HK-2 (cell line): ENCODE measurements at regions not wholly inside any gene's neighbourhood (a gene's known extent, or its start where the extent isn't known, plus 50 kb on each side); places are given as distances from the start of the nearest gene placed in this dataset.
"Not testable (repeated sequence)": the region's sequence is repeated elsewhere in the genome, so short reads cannot be mapped to it uniquely, and the experiment has no call there.

ENCODE experiments used
- DNase-seq: peaks from one replicate; pipeline ENCODE4 v3.0.0-alpha.2; 2018; ENCODE audit not compliant: unreplicated experiment

- no peak for DNase-seq
These were observed 229.9 kb upstream of the DTNA start for GRCh38 chr18:34480162-34480700.

GRCh38 chr18:34482204-34482603 lies 227.9 kb upstream of the DTNA start:
- DNase-seq = no peak

DNA sequence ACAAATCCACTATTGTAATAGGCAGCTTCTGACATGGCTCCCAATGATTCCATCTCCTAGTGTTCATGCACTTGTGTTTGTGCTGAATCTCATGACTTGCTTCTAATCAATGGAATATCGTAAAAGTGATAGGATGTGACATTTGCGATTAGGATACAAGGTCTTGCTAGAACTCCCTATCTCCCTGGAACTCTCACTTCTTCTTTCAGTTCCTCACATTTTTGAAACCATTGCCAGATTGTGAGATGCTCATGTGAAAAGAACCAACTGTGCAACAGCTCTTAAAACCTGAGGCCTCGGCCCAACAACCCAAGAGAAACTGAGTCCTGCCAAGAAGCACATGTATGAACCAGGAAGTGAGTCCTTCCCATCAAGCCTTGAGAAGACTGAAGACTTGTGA lies 226.9 kb upstream of the DTNA start:
- DNase-seq = no peak

DNA sequence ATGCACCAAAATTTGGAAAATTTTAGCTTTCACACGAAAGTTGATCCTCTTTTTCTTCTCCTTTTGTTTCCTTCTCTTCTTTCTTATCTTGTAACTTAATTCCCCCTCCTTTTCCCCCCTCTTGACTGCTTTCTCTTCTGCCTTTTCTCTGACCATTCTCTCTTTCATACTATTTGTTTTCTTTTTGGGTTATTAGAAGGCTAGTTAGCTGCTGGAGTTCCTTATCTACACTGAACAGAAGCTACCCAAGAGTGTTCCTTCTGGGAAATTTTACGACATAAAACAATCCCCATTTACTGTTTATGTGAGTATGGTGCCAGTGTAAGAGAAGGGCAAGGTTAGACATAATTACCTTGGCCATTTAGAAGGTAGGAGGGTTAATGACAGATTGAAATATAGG lies 218.4 kb upstream of the DTNA start:
- DNase-seq = no peak

DNA sequence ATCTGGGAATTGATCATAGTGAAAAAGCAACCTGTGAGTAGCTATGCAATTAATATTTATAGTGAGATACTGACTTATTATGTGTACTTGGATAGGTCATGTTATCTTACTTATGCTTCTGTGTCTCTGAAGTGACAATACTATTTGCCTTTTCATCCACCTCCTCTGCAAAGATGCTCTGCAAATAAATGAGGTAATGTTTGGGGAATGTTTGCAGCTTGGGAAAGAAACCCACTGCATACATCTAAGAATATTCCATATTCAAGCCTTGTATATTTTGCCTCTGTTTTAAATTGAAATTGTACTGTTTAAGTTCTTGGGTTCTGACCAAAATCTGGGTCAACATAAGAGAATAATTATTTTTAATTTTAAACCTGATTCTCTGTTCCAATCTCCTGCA lies 217.4 kb upstream of the DTNA start:
- DNase-seq = no peak

DNA sequence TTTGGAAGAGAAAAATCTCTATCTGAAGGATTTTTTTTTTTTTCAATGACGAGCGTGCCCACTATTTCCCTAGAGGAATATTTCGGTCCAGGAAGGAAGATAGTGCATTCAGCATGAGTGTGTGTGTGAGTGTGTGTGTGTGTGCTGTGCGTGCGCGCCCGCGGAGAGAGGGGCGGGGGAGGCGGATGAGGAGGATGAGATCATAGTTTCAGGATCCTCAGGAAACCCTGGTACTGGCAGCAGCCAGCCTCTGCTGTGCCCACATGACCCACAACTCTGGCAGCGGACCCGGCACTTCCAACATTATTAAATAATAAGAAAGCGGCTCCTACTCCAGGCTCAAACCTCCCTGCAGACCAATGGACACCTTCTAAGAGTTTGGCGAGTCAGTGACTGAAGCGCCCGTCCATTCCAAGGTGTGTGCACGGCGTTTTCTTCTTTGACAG lies 217.0 kb upstream of the DTNA start:
- peak; percentile 71 for DNase-seq

DNA sequence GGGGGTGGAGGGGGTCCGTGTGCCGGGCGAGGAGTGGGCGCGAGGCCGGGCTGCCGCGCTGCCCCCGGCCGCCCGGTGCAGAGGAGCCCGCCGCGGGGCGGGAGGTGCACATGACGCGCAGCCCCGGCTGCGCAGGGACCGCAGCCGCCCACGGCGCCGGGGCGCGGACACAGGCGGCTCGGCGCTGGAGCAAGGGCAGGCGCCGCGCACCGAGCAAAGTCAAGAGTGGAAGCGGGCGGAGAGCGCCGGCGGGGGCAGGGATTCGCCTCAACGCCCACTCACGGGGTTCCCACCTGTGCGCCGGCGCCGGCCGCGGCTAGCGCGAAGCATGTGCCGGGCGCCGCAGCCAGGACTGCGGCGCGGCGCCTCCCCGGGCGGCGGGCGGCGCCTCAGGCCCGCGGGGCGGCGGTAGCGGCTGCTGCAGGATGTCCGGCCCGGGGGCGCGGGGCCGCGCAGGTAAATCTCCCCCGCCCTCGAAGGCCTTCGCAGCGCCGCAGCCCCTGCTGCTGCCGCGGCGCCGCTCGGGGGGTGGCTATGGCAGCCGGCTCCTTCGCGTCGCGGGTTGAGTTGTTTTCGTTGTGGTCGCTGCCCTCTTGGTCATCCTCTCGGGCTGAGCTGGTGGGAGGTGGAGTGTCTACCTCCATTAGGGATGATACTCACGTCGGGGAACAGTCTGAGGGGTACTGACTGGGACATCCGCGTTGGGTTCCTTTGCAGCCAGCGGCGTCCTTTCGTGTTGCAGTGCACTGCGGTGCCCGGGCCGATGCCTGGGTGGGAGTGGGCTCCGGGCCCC lies 216.3 kb upstream of the DTNA start:
- DNase-seq = peak; percentile 41

GRCh38 chr18:34494359-34494696 lies 215.8 kb upstream of the DTNA start:
- no peak for DNase-seq

DNA sequence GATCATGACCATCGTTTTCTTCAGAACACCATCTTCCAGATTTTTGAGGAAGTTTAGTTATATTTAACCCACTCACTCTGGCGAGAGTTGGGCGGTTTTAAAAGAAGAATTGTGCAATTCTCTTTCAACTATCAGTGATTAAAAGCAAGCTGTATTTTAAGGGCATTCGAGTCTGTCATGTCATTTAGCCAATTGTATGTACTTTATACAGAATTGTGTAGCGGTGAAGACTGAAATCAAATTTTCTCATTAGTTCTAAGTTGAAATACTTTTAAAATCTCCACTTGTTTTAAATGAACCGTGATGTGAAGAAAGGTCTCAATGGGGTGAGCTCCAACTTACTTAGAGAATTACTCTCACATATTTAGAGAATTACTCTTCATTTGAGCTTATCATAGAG lies 214.6 kb upstream of the DTNA start:
- no peak for DNase-seq

DNA sequence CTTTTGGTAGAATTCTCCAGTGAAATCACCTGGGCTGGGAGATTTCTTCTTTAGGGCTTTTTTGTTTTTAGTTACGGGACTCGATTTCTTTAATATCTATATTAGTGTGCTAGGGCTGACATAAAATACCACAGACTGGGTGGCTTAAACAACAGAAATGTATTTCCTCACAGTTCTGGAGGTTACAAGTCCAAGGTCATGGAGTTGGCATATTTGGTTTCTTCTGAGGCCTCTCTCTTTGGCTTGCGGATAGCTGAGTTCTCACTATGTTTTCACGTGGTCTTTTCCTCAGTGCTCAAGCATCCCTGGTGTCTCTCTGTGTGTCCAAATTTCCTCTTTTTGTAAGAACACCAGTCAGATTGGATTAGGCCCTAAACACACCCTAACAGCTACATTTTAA lies 208.5 kb upstream of the DTNA start:
- DNase-seq = no peak

DNA sequence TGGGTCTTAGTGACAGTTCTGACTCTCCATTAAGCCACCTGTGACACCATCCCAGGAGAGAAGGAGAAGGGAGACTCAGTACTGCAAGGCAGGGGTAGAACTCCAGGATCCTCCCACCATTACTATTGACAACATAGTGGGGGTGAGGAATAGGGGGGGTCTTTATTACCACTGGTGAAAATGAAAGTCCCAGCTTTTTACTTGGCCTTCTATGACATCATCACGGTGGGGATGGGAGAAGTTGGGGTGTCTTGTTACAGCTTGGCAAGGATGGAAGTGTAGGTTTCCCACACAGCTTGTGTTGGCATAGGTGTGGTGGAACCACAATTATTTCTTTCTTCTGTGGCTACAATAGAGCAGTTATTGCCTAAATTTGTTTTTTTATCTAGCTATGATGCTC lies 203.9 kb upstream of the DTNA start:
- DNase-seq = no peak

GRCh38 chr18:34509163-34509562 lies 200.9 kb upstream of the DTNA start:
- no peak for DNase-seq

DNA sequence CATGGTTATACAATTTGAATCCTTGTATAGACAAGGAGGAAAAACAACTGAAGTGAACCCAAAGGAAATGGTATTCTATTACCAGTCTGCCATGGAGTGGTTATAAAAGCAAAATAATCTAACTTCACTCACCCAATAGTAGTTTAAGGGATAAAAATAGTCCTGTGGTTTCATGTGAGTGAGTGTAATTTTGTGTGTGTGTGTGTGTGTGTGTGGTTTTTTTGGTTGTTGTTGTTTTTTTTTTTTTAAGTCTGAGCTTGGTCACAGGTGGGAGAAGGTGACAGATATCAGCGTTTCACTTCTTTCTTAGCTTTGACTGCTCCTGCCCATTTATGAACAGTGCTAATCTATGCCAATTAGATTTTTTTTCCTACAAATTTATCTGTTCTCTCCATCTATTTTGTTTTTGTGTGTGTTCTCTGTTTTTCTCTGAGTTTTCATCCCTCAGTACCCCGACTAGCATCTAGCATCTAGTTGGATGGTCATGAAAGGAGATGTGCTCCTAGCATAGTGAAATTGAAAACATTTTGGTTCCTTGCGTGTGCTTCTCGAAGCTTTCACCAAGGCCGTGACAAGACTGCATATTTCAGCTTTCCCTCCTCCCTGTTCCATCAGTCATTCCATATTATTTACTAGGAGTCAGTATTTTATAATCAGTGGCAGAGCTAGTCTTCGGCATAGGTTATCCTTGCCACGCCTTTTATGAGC lies 200.1 kb upstream of the DTNA start:
- DNase-seq = no peak

- DNase-seq = no peak
These were observed 199.2 kb upstream of the DTNA start for GRCh38 chr18:34510926-34511325.

- no peak for DNase-seq
These were observed 198.7 kb upstream of the DTNA start for GRCh38 chr18:34511435-34511834.

DNA sequence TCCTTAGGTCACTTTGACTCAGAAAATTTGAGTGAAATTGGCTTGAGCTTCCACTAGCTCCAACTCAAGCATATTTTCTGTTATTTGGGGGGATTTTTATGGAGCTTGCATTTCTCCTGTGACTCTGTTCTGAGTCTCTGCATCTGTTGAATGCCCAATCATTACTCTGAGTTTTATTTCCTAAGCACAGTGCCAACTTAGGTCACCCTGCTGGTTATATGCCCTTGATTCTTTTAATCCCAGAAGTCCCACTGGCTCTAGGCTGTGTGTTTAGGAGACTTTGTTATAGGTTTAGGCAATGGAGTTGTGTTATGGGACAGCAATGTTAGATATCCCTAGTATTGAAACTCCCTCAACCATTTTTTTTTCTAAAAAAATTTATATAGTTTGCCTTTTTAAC lies 198.2 kb upstream of the DTNA start:
- DNase-seq = no peak

DNA sequence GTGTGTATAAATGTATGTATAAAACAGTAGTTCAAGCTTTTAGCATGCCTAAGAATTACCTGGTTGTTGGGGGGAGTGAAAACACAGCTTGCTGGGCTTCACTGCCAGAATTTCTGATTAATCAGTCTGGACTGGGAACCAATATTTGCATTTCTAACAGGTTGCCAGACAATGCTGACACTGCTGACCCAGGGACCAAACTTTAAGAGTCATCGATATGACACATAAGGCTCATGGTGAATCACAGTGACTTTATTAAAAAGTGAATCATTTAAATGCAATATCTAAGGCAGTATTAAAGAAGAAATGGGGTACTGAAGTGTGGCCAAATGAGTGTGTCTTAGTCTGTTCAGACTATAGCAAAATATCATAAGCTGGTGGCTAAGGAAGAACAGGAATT lies 195.9 kb upstream of the DTNA start:
- no peak for DNase-seq

GRCh38 chr18:34514957-34515356 lies 195.1 kb upstream of the DTNA start:
- DNase-seq = no peak

DNA sequence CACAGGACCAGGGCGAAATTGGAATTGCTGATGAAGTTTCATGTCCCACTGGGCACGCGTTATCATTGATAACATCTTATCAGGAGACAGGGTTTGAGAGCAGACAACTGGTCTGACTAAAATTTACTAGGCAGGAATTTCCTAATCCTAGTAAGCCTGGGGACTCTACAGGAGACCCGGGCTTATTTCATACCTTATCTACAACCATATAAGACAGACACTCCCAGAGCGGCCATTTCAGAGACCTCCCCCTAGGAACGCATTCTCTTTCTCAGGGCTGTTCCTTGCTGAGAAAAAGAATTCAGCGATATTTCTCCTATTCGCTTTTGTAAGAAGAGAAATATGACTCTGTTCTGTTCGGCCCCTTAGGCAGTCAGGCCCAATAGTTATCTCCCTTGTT lies 193.7 kb upstream of the DTNA start:
- DNase-seq = not testable (repeated sequence)

DNA sequence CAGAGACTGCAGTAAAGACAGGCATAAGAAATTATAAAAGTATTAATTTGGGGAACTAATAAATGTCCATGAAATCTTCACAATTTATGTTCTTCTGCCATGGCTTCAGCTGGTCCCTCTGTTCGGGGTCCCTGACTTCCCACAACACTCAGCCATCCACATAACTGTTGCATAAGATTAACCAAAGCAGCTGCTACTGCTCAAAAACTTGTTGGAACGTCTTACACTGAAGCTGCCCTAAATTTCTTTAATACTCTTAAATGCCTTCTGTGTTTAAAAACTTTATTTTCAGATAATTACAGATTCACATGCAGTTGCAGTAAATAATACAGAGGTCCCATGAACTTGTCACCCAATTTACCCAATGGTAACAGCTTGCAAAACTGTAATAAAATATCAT lies 193.1 kb upstream of the DTNA start:
- not testable (repeated sequence) for DNase-seq

DNA sequence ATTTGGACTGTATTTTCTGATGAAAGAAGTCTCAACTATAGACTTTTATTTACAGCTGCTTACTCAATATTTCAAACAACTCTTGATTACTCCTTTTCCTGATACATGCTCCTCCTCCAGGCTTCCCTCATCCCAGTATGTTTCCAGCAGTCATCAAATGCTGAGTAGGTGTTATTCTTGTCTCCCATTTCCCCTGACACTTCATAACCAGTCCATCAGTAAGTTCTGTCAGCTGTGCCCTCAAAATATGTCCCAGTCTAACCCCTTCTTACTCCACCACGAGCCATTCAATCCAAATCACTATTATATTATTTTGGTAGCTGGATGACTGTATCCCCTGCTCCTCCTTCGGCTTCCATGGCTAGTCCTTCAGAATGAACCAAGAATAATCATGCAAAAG lies 189.1 kb upstream of the DTNA start:
- DNase-seq = no peak

DNA sequence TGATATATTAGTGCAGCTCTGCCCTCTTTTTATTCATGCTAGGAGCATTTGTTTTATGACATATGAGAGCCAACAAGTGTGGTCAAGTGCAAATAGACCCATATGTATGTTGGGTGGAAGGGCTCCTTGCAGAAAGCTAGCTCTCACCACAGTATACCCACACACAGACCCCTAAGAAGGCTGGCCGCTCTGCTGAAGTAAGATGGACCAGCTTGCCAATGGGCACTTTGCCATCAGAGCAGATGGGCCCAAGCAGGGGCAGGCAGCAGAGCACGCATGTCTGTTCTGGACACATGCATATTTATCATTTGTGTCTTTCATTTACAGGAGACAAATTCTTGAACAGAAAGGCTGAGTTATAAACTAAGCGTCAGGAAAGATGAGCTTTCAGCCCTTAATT lies 187.5 kb upstream of the DTNA start:
- DNase-seq = no peak

DNA sequence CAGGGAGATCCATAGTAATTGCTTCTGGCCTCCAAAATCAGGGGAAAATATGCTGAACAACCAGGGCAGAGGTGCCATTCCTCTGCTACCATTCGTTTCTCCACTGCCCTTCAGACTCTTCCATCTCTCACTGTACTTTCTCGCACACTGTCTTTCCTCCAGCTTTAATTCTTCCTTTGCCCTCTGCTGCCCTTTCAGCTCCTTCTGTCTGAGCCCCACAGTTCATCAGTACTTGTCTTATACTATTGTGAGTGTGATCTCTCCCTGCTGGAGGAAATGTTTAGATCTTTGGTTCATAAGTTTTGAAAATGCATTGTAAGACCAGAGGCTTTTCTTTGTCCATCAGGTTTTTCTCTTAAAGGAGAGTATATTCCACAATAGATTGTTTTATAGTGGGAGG lies 184.9 kb upstream of the DTNA start:
- DNase-seq = no peak
